DND-41 (cell line): ENCODE measurements at regions not wholly inside any gene's neighbourhood (a gene's known extent, or its start where the extent isn't known, plus 50 kb on each side); places are given as distances from the start of the nearest gene placed in this dataset.

Source experiments
- ATAC-seq: fragments of 200-7000 bp; cut with Tn5 transposase; 3 replicates; pipeline ENCODE4 v1.9.1; 2021; ENCODE audit warnings: low read depth; ENCODE audit not compliant: insufficient read depth
- DNase-seq: peaks from one replicate; pipeline ENCODE4 v3.0.0-alpha.2; 2020
- H2AFZ ChIP-seq: 2 replicates; pipeline ENCODE4 v1.6.0; 2012; ENCODE audit warnings: low read depth, low read length
- H3K27ac ChIP-seq: 2 replicates; pipeline ENCODE4 v1.5.1; 2012; ENCODE audit warnings: low read length, inconsistent platforms
- H3K27me3 ChIP-seq: fragments of 200-600 bp; sonication (generic); 2 replicates; pipeline ENCODE4 v1.6.0; 2012; ENCODE audit warnings: low read length, mild to moderate bottlenecking, inconsistent platforms; ENCODE audit not compliant: insufficient read depth, poor library complexity
- H3K36me3 ChIP-seq: 2 replicates; pipeline ENCODE4 v1.5.1; 2012; ENCODE audit warnings: low read length, inconsistent platforms; ENCODE audit not compliant: insufficient read depth
- H3K4me1 ChIP-seq: 2 replicates; pipeline ENCODE4 v1.5.1; 2012; ENCODE audit warnings: mild to moderate bottlenecking, low read length; ENCODE audit not compliant: insufficient read depth
- H3K4me2 ChIP-seq: 2 replicates; pipeline ENCODE4 v1.6.0; 2012; ENCODE audit warnings: mild to moderate bottlenecking, moderate library complexity, low read length, inconsistent platforms; ENCODE audit not compliant: insufficient read depth
- H3K4me3 ChIP-seq, 2 experiments: fragments of 200-600 bp in 1 of 2; shearing (Covaris generic) in 1 of 2; 2 replicates each; pipeline ENCODE4 v1.5.1; 2012 to 2016; ENCODE audit warnings: inconsistent platforms in 2 of 2, low read length in 2 of 2, mild to moderate bottlenecking in 2 of 2, low read depth in 1 of 2, moderate library complexity in 1 of 2
- H3K79me2 ChIP-seq: 2 replicates; pipeline ENCODE4 v1.6.0; 2012; ENCODE audit warnings: low read length, inconsistent platforms; ENCODE audit not compliant: insufficient read depth
- H3K9ac ChIP-seq: 2 replicates; pipeline ENCODE4 v1.6.0; 2012; ENCODE audit warnings: low read depth, mild to moderate bottlenecking, inconsistent platforms, low read length, moderate library complexity
- H3K9me3 ChIP-seq: 2 replicates; pipeline ENCODE4 v1.5.1; 2012; ENCODE audit warnings: low read length, moderate library complexity, mild to moderate bottlenecking, inconsistent platforms; ENCODE audit not compliant: insufficient read depth, severe bottlenecking
- H4K20me1 ChIP-seq: 2 replicates; pipeline ENCODE4 v1.6.0; 2012; ENCODE audit warnings: low read length; ENCODE audit not compliant: insufficient read depth
- EZH2 ChIP-seq: IDR thresholded peaks from 3 replicates; pipeline ENCODE4 v1.6.1; 2012; ENCODE audit warnings: borderline replicate concordance, low read depth, mild to moderate bottlenecking, moderate library complexity, low read length, inconsistent platforms; ENCODE audit not compliant: severe bottlenecking
- TF ChIP-seq, protein P1 (sequence below): IDR thresholded peaks from 2 replicates; pipeline ENCODE4 v1.5.1; 2012; ENCODE audit warnings: borderline replicate concordance, low read length, moderate library complexity, mild to moderate bottlenecking; ENCODE audit not compliant: poor library complexity, severe bottlenecking; ENCODE audit errors: extremely low read depth

DNA sequence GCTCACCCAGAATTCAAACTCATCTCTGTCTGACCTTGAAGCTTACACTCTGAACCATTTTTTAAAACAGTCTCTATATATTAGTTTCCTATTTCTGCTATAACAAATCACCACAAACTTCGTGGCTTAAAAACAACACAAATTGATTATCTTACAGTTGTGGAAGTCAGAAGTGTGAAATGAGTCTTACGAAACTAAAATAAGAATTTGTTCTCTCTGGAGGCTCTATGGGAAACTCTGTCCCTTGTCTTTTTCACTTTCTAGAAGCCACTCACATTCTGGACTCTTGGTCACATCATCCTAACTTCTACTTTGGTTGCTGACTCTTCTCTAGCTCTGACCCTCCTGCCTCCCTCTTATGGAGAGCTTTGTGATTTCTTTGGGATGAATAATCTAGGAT is 429.3 kb upstream of the THBS1 start:
- no peaks in the 10 kb centered on the region for H3K79me2 ChIP-seq
- no peak overlapping the region for H3K4me3 ChIP-seq
- no peaks in the 10 kb centered on the region for H4K20me1 ChIP-seq
- H2AFZ ChIP-seq: no peak overlapping the region
- no peak overlapping the region for H3K4me2 ChIP-seq
- no peak overlapping the region for H3K9ac ChIP-seq
- no peaks in the 10 kb centered on the region for H3K36me3 ChIP-seq
- peaks cover 2% of the 10 kb centered on the region for H3K27me3 ChIP-seq
- H3K4me1 ChIP-seq: no peaks in the 10 kb centered on the region
- no peaks in the 10 kb centered on the region for H3K9me3 ChIP-seq
- ATAC-seq (no peak), DNase-seq (no peak)
- TF ChIP-seq, protein P1, sequence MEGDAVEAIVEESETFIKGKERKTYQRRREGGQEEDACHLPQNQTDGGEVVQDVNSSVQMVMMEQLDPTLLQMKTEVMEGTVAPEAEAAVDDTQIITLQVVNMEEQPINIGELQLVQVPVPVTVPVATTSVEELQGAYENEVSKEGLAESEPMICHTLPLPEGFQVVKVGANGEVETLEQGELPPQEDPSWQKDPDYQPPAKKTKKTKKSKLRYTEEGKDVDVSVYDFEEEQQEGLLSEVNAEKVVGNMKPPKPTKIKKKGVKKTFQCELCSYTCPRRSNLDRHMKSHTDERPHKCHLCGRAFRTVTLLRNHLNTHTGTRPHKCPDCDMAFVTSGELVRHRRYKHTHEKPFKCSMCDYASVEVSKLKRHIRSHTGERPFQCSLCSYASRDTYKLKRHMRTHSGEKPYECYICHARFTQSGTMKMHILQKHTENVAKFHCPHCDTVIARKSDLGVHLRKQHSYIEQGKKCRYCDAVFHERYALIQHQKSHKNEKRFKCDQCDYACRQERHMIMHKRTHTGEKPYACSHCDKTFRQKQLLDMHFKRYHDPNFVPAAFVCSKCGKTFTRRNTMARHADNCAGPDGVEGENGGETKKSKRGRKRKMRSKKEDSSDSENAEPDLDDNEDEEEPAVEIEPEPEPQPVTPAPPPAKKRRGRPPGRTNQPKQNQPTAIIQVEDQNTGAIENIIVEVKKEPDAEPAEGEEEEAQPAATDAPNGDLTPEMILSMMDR: no peak
- TF ChIP-seq EZH2: no peak
- H3K27ac ChIP-seq: no peak overlapping the region

DNA sequence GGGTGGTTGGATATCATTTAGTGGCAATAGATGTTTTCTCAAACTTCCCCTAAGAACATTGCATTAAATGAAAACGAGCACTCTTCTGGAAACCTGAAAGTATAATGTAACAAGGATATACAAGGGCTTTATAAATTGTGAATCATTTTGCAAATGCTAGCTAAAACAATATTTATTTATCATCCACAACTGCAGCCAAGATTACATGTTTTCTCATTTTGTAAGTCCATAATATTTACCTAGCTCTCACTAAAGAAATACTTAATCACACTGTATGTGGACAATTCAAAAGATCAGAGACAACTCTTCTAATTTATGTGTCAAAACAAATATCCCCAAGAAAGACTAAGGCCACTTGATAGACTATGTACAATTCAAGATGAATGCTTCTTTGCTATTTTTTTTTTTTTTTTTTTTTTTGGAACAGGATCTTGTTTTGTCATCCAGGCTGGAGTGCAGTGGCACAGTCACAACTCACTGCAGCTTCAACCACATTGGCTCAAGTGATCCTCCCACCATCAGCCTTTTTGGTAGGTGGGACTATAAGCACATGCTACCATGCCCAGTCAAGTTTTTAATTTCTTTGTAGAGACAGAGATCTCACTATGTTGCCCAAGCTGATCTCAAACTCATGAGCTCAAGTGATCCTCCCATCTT is 427.7 kb upstream of the THBS1 start:
- Histone ChIP-seq H3K79me2 (no peaks in the 10 kb centered on the region), H3K27me3 (no peaks in the 10 kb centered on the region), H2AFZ (no peak overlapping the region), H3K36me3 (no peaks in the 10 kb centered on the region), H3K9ac (no peak overlapping the region), H3K4me1 (no peaks in the 10 kb centered on the region), H4K20me1 (no peaks in the 10 kb centered on the region), H3K4me3 (no peak overlapping the region), H3K9me3 (no peaks in the 10 kb centered on the region), H3K27ac (no peak overlapping the region), H3K4me2 (no peak overlapping the region)
- TF ChIP-seq EZH2: no peak
- TF ChIP-seq, protein P1: no peak
- ATAC-seq (no peak), DNase-seq (no peak)

DNA sequence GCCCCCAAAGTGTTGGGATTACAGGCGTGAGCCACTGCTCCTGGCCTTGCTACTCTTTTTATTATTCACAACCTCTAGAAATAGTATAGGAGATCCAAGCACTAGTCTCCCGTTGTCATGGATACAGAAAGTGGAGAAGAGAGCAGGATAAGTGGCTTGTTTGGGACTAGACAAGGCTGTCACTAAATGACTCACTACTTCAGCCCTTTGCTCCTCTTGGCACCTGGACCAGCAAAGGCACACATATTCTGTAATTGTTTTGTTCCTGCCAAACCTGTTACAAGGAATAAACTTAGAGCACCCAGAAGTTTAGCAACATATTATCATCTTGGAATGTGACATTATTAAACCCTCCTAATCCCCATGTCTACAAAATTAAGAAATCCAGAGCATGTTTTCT is 427.2 kb upstream of the THBS1 start:
- Histone ChIP-seq H2AFZ (no peak overlapping the region), H3K27me3 (no peaks in the 10 kb centered on the region), H4K20me1 (no peaks in the 10 kb centered on the region), H3K4me3 (no peak overlapping the region), H3K9ac (no peak overlapping the region), H3K27ac (no peak overlapping the region), H3K36me3 (no peaks in the 10 kb centered on the region), H3K4me1 (no peaks in the 10 kb centered on the region), H3K9me3 (no peaks in the 10 kb centered on the region), H3K4me2 (no peak overlapping the region), H3K79me2 (no peaks in the 10 kb centered on the region)
- DNase-seq (no peak), ATAC-seq (no peak)
- no peak for TF ChIP-seq EZH2
- TF ChIP-seq, protein P1: no peak

DNA sequence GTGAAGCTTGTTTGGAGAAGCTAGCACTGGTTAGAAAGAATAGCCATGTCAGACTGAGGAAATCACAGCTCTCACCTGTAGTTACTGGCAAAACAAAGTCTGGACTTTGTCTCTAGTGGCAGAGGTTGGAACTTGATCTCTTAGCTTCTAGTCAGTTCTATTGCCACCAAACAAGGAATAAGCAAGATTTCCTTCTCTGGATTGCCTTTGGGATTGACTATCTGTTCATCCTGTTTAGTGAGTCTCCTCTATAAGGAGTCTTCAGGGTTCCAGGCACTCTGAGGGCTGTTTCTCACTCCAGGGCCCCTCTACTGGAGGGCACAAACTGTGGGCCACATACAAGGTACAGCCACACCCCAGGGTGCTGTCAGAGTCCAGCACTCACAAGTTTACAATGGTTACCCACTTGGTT is 426.6 kb upstream of the THBS1 start:
- H3K27me3 ChIP-seq: no peaks in the 10 kb centered on the region
- DNase-seq: no peak
- no peak overlapping the region for H2AFZ ChIP-seq
- H3K4me2 ChIP-seq: no peak overlapping the region
- no peak for ATAC-seq
- no peaks in the 10 kb centered on the region for H3K79me2 ChIP-seq
- H3K4me3 ChIP-seq: no peak overlapping the region
- no peaks in the 10 kb centered on the region for H3K9me3 ChIP-seq
- no peaks in the 10 kb centered on the region for H4K20me1 ChIP-seq
- no peaks in the 10 kb centered on the region for H3K36me3 ChIP-seq
- TF ChIP-seq EZH2: no peak
- TF ChIP-seq, protein P1: no peak
- H3K27ac ChIP-seq: no peak overlapping the region
- no peaks in the 10 kb centered on the region for H3K4me1 ChIP-seq
- no peak overlapping the region for H3K9ac ChIP-seq
